CD8-positive, alpha-beta memory T cell (primary cell): ENCODE measurements at regions not wholly inside any gene's neighbourhood (a gene's known extent, or its start where the extent isn't known, plus 50 kb on each side); places are given as distances from the start of the nearest gene placed in this dataset.
A peak's percentile ranks its signal among the peaks of the same experiment; 100 is the strongest.

ENCODE experiments used
- CTCF ChIA-PET: fragments of 350-600 bp; sonication (Branson Sonifier 250); formaldehyde crosslinking; loops from one replicate; lab custom pipeline; 2021; ENCODE audit warnings: antibody characterized with exemption; lab: Charles Lee
- POLR2A ChIA-PET: fragments of 350-600 bp; sonication (Branson Sonifier 250); formaldehyde crosslinking; loops from one replicate; lab custom pipeline; 2021; ENCODE audit warnings: antibody characterized with exemption; lab: Charles Lee
- DNase-seq, 5 donors: peaks; one replicate each; pipeline versions ENCODE4 v3.0.0 to v3.0.0-alpha.2; 2020 to 2022; ENCODE audit warnings: mixed read lengths in 1 of 5
- H3K27ac ChIP-seq: one replicate; pipeline ENCODE4 v1.7.0; 2013; ENCODE audit warnings: low read depth, mild to moderate bottlenecking, low read length, moderate library complexity
- H3K27me3 ChIP-seq: 2 replicates; pipeline ENCODE4 v1.7.0; 2013; ENCODE audit warnings: low read length, mild to moderate bottlenecking; ENCODE audit not compliant: insufficient read depth, poor library complexity, severe bottlenecking
- H3K36me3 ChIP-seq: 2 replicates; pipeline ENCODE4 v1.7.0; 2013; ENCODE audit warnings: mild to moderate bottlenecking, low read length, moderate library complexity; ENCODE audit not compliant: insufficient read depth
- H3K4me1 ChIP-seq: 2 replicates; pipeline ENCODE4 v1.7.0; 2013; ENCODE audit warnings: mild to moderate bottlenecking, low read length, moderate library complexity; ENCODE audit not compliant: insufficient read depth
- H3K4me3 ChIP-seq: 2 replicates; pipeline ENCODE4 v1.7.0; 2013; ENCODE audit warnings: mild to moderate bottlenecking, low read length
- H3K9me3 ChIP-seq: 2 replicates; pipeline ENCODE4 v1.7.0; 2013; ENCODE audit warnings: mild to moderate bottlenecking, low read length
- H3K27ac Mint-ChIP-seq, 8 donors: one replicate each; pipeline ENCODE4 v1.8.0; 2020 to 2021; ENCODE audit warnings: mixed read lengths in 8 of 8, mild to moderate bottlenecking in 6 of 8, inconsistent platforms in 3 of 8, moderate library complexity in 3 of 8
- H3K27me3 Mint-ChIP-seq, 2 donors: one replicate each; pipeline ENCODE4 v1.8.0; 2020 to 2021; ENCODE audit warnings: mixed read lengths in 2 of 2, mild to moderate bottlenecking in 1 of 2, moderate library complexity in 1 of 2
- H3K36me3 Mint-ChIP-seq, 3 donors: one replicate each; pipeline ENCODE4 v1.8.0; 2020 to 2021; ENCODE audit warnings: mixed read lengths in 3 of 3, inconsistent platforms in 1 of 3, mild to moderate bottlenecking in 1 of 3
- H3K4me1 Mint-ChIP-seq, 3 donors: one replicate each; pipeline ENCODE4 v1.8.0; 2020 to 2021; ENCODE audit warnings: mixed read lengths in 3 of 3, inconsistent platforms in 1 of 3, mild to moderate bottlenecking in 1 of 3
- H3K4me3 Mint-ChIP-seq, 7 donors: one replicate each; pipeline ENCODE4 v1.8.0; 2020 to 2021; ENCODE audit warnings: mixed read lengths in 7 of 7, mild to moderate bottlenecking in 6 of 7, moderate library complexity in 4 of 7, inconsistent platforms in 2 of 7
- H3K9me3 Mint-ChIP-seq, 5 donors: one replicate each; pipeline ENCODE4 v1.8.0; 2020 to 2022; ENCODE audit warnings: mixed read lengths in 5 of 5, mild to moderate bottlenecking in 3 of 5, moderate library complexity in 2 of 5, inconsistent platforms in 1 of 5

DNA sequence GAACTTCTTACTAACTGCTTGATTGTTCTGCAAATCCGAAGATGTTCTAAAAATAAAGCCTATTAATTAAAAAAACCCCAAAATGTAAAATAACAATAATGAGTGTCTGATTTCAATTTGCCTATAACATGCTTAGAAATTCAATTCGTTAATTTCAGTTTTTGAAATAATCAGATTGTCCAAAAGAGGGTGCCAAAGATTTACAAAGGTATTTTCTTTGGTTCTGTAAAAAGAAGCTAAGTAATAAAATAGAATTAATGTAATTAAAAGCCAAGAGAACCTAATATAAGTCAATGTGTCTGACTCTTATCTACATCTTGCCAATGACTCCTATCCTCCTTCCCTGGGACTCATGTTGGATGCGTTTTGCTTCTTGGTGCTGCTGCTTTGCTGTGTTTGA lies 75.0 kb upstream of the CPHXL start:
- Mint-ChIP-seq H3K27ac (no peak overlapping the region), H3K36me3 (no peaks in the 10 kb centered on the region), H3K27me3 (peaks cover 14 to 35% of the 10 kb centered on the region in 2 donors), H3K4me3 (no peak overlapping the region), H3K4me1 (no peaks in the 10 kb centered on the region), H3K9me3 (no peaks in the 10 kb centered on the region)
- H3K4me1 ChIP-seq, result no peaks in the 10 kb centered on the region
- no peak overlapping the region for H3K4me3 ChIP-seq
- CTCF ChIA-PET, result no interaction called here
- no peaks in the 10 kb centered on the region for H3K27me3 ChIP-seq
- DNase-seq, result no peak
- no peaks in the 10 kb centered on the region for H3K9me3 ChIP-seq
- POLR2A ChIA-PET, result no interaction called here
- no peaks in the 10 kb centered on the region for H3K36me3 ChIP-seq
- no peak overlapping the region for H3K27ac ChIP-seq

DNA sequence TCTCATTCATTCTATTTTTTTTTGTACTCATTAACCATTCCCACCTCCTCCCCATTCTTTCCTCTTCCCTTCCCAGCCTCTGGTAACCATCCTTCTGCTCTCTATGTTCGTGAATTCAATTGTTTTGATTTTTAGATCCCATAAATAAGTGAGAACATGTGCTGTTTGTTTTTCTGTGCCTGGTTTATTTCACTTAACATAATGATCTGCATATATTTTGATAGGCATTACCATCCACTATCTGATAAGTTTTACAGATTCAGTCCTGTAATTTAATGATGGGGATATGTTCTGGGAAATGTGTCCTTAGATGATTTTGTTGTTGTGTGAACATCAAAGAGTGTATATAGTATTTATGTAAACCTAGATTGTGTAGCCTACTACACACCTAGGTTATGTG lies 77.5 kb upstream of the CPHXL start:
- Histone ChIP-seq H3K9me3 (no peaks in the 10 kb centered on the region), H3K4me1 (no peaks in the 10 kb centered on the region), H3K4me3 (no peak overlapping the region), H3K36me3 (no peaks in the 10 kb centered on the region), H3K27me3 (no peaks in the 10 kb centered on the region), H3K27ac (no peak overlapping the region)
- H3K27ac Mint-ChIP-seq, result no peak overlapping the region
- CTCF ChIA-PET, result no interaction called here
- H3K27me3 Mint-ChIP-seq, result peaks cover 11 to 28% of the 10 kb centered on the region in 2 donors
- no peak overlapping the region for H3K4me3 Mint-ChIP-seq
- POLR2A ChIA-PET, result no interaction called here
- H3K36me3 Mint-ChIP-seq, result no peaks in the 10 kb centered on the region
- H3K9me3 Mint-ChIP-seq, result no peaks in the 10 kb centered on the region
- H3K4me1 Mint-ChIP-seq, result no peaks in the 10 kb centered on the region
- DNase-seq, result no peak

- H3K27ac Mint-ChIP-seq, result no peak overlapping the region
- H3K36me3 Mint-ChIP-seq, result no peaks in the 10 kb centered on the region
- no peaks in the 10 kb centered on the region for H3K4me1 Mint-ChIP-seq
- Histone ChIP-seq H3K4me1 (no peaks in the 10 kb centered on the region), H3K9me3 (no peaks in the 10 kb centered on the region), H3K36me3 (no peaks in the 10 kb centered on the region), H3K4me3 (no peak overlapping the region), H3K27ac (no peak overlapping the region), H3K27me3 (no peaks in the 10 kb centered on the region)
- H3K9me3 Mint-ChIP-seq, result no peaks in the 10 kb centered on the region
- POLR2A ChIA-PET, result no interaction called here
- no peak overlapping the region for H3K4me3 Mint-ChIP-seq
- peaks cover 11 to 22% of the 10 kb centered on the region in 2 donors for H3K27me3 Mint-ChIP-seq
- CTCF ChIA-PET, result no interaction called here
- DNase-seq, result no peak
These were observed 78.1 kb upstream of the CPHXL start for GRCh38 chr16:75804368-75804767.

DNA sequence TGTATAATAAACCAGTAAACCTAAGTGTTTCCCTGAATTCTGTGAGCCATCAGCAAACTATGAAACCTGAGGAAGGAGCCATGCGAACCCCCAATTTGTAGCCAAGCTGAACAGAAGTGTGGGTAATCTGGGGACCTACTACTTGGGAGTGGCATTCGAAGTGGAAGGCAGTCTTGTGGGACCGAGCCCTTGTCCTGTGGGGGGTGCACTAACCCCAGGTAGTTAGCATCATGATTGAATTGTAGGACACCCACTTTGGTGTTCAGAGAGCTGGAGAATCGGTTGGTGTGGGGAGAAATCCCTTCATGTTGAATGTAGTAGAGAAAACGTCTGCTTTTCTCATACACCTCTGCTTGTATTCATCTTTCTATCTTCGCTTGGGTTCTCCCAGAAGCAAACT lies 79.7 kb upstream of the CPHXL start:
- H3K27me3 ChIP-seq, result no peaks in the 10 kb centered on the region
- H3K4me1 ChIP-seq, result no peaks in the 10 kb centered on the region
- no peaks in the 10 kb centered on the region for H3K36me3 ChIP-seq
- H3K27ac ChIP-seq, result no peak overlapping the region
- no peaks in the 10 kb centered on the region for H3K9me3 ChIP-seq
- no peak overlapping the region for H3K4me3 ChIP-seq
- Mint-ChIP-seq H3K4me1 (peaks cover 0 to 2% (median 0%) of the 10 kb centered on the region in 3 donors), H3K4me3 (no peak overlapping the region), H3K27ac (no peak overlapping the region), H3K9me3 (no peaks in the 10 kb centered on the region), H3K27me3 (peaks cover 7 to 20% of the 10 kb centered on the region in 2 donors), H3K36me3 (no peaks in the 10 kb centered on the region)
- POLR2A ChIA-PET, result no interaction called here
- no peak for DNase-seq
- CTCF ChIA-PET, result no interaction called here

- no peaks in the 10 kb centered on the region for H3K9me3 Mint-ChIP-seq
- H3K36me3 Mint-ChIP-seq, result no peaks in the 10 kb centered on the region
- Histone ChIP-seq H3K27me3 (no peaks in the 10 kb centered on the region), H3K36me3 (no peaks in the 10 kb centered on the region), H3K9me3 (no peaks in the 10 kb centered on the region), H3K4me1 (no peaks in the 10 kb centered on the region), H3K27ac (no peak overlapping the region), H3K4me3 (no peak overlapping the region)
- no peak overlapping the region for H3K27ac Mint-ChIP-seq
- POLR2A ChIA-PET, result no interaction called here
- peaks cover 0 to 2% (median 0%) of the 10 kb centered on the region in 3 donors for H3K4me1 Mint-ChIP-seq
- DNase-seq, result no peak
- no peak overlapping the region for H3K4me3 Mint-ChIP-seq
- peaks cover 7 to 19% of the 10 kb centered on the region in 2 donors for H3K27me3 Mint-ChIP-seq
- CTCF ChIA-PET, result no interaction called here
These were observed 80.2 kb upstream of the CPHXL start for GRCh38 chr16:75806487-75806886.

- H3K36me3 Mint-ChIP-seq, result no peaks in the 10 kb centered on the region
- Histone ChIP-seq H3K27me3 (no peaks in the 10 kb centered on the region), H3K36me3 (no peaks in the 10 kb centered on the region), H3K27ac (no peak overlapping the region), H3K4me3 (no peak overlapping the region), H3K9me3 (no peaks in the 10 kb centered on the region), H3K4me1 (no peaks in the 10 kb centered on the region)
- H3K27me3 Mint-ChIP-seq, result peaks cover 5 to 32% of the 10 kb centered on the region in 2 donors
- ChIA-PET POLR2A (no interaction called here), CTCF (no interaction called here)
- H3K4me1 Mint-ChIP-seq, result peaks cover 0 to 2% (median 0%) of the 10 kb centered on the region in 3 donors
- no peak for DNase-seq
- no peaks in the 10 kb centered on the region for H3K9me3 Mint-ChIP-seq
- peak overlapping the region in 1 of 7 donors; percentile 60 for H3K4me3 Mint-ChIP-seq
- H3K27ac Mint-ChIP-seq, result peak overlapping the region in 1 of 8 donors; percentile 34
These were observed 84.1 kb upstream of the CPHXL start for GRCh38 chr16:75810342-75810741.

GRCh38 chr16:75811020-75811634 lies 84.8 kb upstream of the CPHXL start:
- Mint-ChIP-seq H3K27ac (peak overlapping the region in 2 of 8 donors; percentile 47 to 55), H3K36me3 (no peaks in the 10 kb centered on the region), H3K4me1 (peaks cover 0 to 2% (median 0%) of the 10 kb centered on the region in 3 donors), H3K27me3 (peaks cover 2 to 28% of the 10 kb centered on the region in 2 donors), H3K4me3 (no peak overlapping the region), H3K9me3 (no peaks in the 10 kb centered on the region)
- H3K4me1 ChIP-seq, result no peaks in the 10 kb centered on the region
- H3K36me3 ChIP-seq, result no peaks in the 10 kb centered on the region
- H3K27ac ChIP-seq, result no peak overlapping the region
- POLR2A ChIA-PET, result no interaction called here
- DNase-seq, result no peak
- H3K9me3 ChIP-seq, result no peaks in the 10 kb centered on the region
- no peaks in the 10 kb centered on the region for H3K27me3 ChIP-seq
- H3K4me3 ChIP-seq, result no peak overlapping the region
- CTCF ChIA-PET, result no interaction called here

GRCh38 chr16:75818491-75818890 lies 92.2 kb upstream of the CPHXL start:
- POLR2A ChIA-PET, result no interaction called here
- Mint-ChIP-seq H3K27ac (no peak overlapping the region), H3K4me3 (no peak overlapping the region), H3K4me1 (no peaks in the 10 kb centered on the region), H3K9me3 (peaks cover 0 to 2% (median 0%) of the 10 kb centered on the region in 5 donors), H3K27me3 (peaks cover 2 to 21% of the 10 kb centered on the region in 2 donors), H3K36me3 (no peaks in the 10 kb centered on the region)
- Histone ChIP-seq H3K27me3 (peaks cover 3% of the 10 kb centered on the region), H3K4me1 (no peaks in the 10 kb centered on the region), H3K36me3 (no peaks in the 10 kb centered on the region), H3K4me3 (no peak overlapping the region), H3K9me3 (no peaks in the 10 kb centered on the region), H3K27ac (no peak overlapping the region)
- DNase-seq, result no peak
- CTCF ChIA-PET, result no interaction called here
